K562 (cell line): ENCODE measurements at regions not wholly inside any gene's neighbourhood (a gene's known extent, or its start where the extent isn't known, plus 50 kb on each side); places are given as distances from the start of the nearest gene placed in this dataset.

Experiments
- ATF6 ChIP-seq: sonication (generic); formaldehyde crosslinking; IDR thresholded peaks from 2 replicates; pipeline ENCODE4 v1.4.0; 2020; ENCODE audit warnings: mild to moderate bottlenecking, missing genetic modification reagents
- ELK3 ChIP-seq: fragments of 450-650 bp; formaldehyde crosslinking; IDR thresholded peaks from 2 replicates; pipeline ENCODE4 v1.4.0; 2020; ENCODE audit warnings: mild to moderate bottlenecking
- KLF1 ChIP-seq: fragments of 450-650 bp; IDR thresholded peaks from 2 replicates; pipeline ENCODE4 v1.6.1; 2016; ENCODE audit warnings: missing genetic modification characterization, missing compliant biosample characterization
- MITF ChIP-seq: IDR thresholded peaks from 2 replicates; pipeline ENCODE4 v1.6.1; 2014; ENCODE audit warnings: antibody characterized with exemption
- TAF15 ChIP-seq: fragments of 200-400 bp; formaldehyde crosslinking; IDR thresholded peaks from 2 replicates; pipeline ENCODE4 v1.6.1; 2017; ENCODE audit warnings: mild to moderate bottlenecking, low read depth, low read length, moderate library complexity
- TRIM24 ChIP-seq, 2 experiments: fragments of 450-650 bp; IDR thresholded peaks; 2 replicates each; pipeline ENCODE4 v1.6.1; 2016
- ZNF146 ChIP-seq: IDR thresholded peaks from one replicate; pipeline ENCODE4 v1.6.1; 2018; ENCODE audit warnings: missing compliant biosample characterization; ENCODE audit not compliant: unreplicated experiment
- TF ChIP-seq, protein P1 (sequence below): fragments of 450-650 bp; IDR thresholded peaks from 2 replicates; pipeline ENCODE4 v1.6.1; 2016; ENCODE audit warnings: low read depth
- TF ChIP-seq, protein P2 (sequence below): fragments of 200-800 bp; sonication (Bioruptor generic); IDR thresholded peaks from 2 replicates; pipeline ENCODE4 v1.6.1; 2017; ENCODE audit warnings: missing genetic modification characterization, missing compliant biosample characterization
- TF ChIP-seq, protein P3 (sequence below): IDR thresholded peaks from 3 replicates; pipeline ENCODE4 v1.6.1; 2011; ENCODE audit warnings: borderline replicate concordance, mild to moderate bottlenecking; ENCODE audit not compliant: insufficient read length, insufficient read depth

GRCh38 chr1:143720087-143721023 lies 251.4 kb downstream of the FAM72C start (continued):
- TF ChIP-seq, protein P1, sequence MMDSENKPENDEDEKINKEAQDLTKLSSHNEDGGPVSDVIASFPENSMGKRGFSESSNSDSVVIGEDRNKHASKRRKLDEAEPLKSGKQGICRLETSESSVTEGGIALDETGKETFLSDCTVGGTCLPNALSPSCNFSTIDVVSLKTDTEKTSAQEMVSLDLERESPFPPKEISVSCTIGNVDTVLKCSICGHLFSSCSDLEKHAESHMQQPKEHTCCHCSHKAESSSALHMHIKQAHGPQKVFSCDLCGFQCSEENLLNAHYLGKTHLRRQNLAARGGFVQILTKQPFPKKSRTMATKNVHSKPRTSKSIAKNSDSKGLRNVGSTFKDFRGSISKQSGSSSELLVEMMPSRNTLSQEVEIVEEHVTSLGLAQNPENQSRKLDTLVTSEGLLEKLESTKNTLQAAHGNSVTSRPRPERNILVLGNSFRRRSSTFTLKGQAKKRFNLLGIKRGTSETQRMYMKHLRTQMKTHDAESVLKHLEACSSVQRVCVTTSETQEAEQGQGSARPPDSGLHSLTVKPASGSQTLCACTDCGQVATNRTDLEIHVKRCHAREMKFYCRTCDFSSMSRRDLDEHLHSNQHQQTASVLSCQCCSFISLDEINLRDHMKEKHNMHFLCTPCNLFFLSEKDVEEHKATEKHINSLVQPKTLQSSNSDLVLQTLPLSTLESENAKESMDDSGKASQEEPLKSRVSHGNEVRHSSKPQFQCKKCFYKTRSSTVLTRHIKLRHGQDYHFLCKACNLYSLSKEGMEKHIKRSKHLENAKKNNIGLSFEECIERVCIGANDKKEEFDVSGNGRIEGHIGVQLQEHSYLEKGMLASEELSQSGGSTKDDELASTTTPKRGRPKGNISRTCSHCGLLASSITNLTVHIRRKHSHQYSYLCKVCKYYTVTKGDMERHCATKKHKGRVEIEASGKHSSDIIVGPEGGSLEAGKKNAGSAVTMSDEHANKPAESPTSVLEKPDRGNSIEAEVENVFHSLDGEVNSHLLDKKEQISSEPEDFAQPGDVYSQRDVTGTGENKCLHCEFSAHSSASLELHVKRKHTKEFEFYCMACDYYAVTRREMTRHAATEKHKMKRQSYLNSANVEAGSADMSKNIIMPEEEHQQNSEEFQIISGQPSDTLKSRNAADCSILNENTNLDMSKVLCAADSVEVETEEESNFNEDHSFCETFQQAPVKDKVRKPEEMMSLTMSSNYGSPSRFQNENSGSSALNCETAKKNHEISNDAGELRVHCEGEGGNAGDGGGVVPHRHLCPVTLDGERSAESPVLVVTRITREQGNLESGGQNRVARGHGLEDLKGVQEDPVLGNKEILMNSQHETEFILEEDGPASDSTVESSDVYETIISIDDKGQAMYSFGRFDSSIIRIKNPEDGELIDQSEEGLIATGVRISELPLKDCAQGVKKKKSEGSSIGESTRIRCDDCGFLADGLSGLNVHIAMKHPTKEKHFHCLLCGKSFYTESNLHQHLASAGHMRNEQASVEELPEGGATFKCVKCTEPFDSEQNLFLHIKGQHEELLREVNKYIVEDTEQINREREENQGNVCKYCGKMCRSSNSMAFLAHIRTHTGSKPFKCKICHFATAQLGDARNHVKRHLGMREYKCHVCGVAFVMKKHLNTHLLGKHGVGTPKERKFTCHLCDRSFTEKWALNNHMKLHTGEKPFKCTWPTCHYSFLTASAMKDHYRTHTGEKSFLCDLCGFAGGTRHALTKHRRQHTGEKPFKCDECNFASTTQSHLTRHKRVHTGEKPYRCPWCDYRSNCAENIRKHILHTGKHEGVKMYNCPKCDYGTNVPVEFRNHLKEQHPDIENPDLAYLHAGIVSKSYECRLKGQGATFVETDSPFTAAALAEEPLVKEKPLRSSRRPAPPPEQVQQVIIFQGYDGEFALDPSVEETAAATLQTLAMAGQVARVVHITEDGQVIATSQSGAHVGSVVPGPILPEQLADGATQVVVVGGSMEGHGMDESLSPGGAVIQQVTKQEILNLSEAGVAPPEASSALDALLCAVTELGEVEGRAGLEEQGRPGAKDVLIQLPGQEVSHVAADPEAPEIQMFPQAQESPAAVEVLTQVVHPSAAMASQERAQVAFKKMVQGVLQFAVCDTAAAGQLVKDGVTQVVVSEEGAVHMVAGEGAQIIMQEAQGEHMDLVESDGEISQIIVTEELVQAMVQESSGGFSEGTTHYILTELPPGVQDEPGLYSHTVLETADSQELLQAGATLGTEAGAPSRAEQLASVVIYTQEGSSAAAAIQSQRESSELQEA, result no peak
- TF ChIP-seq TRIM24 (IDR thresholded peaks at IDR 0.05), result no peak; a peak in 1 of 4 replicates
- no peak for TF ChIP-seq TAF15
- no peak for TF ChIP-seq ATF6 (CRISPR knock-in tag)
- TF ChIP-seq, protein P2, sequence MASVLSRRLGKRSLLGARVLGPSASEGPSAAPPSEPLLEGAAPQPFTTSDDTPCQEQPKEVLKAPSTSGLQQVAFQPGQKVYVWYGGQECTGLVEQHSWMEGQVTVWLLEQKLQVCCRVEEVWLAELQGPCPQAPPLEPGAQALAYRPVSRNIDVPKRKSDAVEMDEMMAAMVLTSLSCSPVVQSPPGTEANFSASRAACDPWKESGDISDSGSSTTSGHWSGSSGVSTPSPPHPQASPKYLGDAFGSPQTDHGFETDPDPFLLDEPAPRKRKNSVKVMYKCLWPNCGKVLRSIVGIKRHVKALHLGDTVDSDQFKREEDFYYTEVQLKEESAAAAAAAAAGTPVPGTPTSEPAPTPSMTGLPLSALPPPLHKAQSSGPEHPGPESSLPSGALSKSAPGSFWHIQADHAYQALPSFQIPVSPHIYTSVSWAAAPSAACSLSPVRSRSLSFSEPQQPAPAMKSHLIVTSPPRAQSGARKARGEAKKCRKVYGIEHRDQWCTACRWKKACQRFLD (CRISPR knock-in tag), result peak; percentile 72
- TF ChIP-seq KLF1 (tag), result no peak
- TF ChIP-seq ELK3 (CRISPR knock-in tag), result no peak
- TF ChIP-seq ZNF146 (CRISPR knock-in tag), result no peak
- TF ChIP-seq, protein P3, sequence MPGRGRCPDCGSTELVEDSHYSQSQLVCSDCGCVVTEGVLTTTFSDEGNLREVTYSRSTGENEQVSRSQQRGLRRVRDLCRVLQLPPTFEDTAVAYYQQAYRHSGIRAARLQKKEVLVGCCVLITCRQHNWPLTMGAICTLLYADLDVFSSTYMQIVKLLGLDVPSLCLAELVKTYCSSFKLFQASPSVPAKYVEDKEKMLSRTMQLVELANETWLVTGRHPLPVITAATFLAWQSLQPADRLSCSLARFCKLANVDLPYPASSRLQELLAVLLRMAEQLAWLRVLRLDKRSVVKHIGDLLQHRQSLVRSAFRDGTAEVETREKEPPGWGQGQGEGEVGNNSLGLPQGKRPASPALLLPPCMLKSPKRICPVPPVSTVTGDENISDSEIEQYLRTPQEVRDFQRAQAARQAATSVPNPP, result no peak
- no peak for TF ChIP-seq MITF
